Frontal cortex (tissue), 3 donors: ENCODE measurements at regions not wholly inside any gene's neighbourhood (a gene's known extent, or its start where the extent isn't known, plus 50 kb on each side); places are given as distances from the start of the nearest gene placed in this dataset.

Experiments used
- DNase-seq, 2 donors: peaks; one replicate each; pipeline ENCODE4 v3.0.0; 2012; ENCODE audit warnings: low spot score in 2 of 2
- FAIRE-seq: peaks from 2 replicates; lab custom pipeline; 2012; peaks lifted over from hg19 to GRCh38; lab: Jason Lieb, UNC
- donor health status: control.
- donor health status: control.
- donor health status: control.

DNA sequence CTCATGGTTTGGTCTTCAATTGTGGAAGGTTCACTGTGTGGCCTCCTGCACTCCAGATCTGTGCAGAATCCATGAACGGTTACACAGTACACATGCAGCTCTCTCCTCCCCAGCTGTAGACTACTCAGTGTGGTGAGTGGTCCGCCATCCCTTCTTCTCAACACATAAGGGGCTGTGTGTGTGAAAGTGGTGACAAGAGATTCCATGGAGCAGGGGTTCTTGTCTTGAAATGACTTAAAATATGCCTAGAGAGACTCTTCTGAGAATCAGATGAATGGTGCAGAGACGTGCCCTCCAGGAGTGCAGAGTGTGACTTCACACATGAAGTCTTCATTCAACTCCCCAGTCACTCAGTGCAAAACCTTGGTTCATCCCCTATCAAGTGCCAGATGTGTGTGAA, 151.0 kb upstream of the COPS8 start:
- FAIRE-seq (no peak), DNase-seq (no peak)

DNA sequence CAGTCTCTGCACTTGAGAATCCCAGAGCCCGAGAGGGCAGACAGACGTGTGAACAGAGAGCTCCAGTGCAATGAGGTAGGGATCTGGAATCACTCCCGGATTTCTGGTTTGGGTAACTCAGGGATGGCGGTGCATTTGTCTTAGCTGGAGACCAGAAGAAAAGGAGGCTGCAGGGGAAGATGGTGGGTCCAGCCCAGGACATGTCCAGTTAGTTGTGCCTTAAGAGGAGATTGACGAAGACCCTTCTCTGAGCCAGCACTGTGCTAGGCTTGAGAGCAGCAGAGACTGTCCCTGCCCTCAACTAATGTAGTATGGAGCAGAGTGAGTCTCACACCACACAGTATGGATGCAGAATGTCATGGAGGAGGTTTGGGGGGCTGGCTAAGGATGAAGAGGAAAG, 150.6 kb upstream of the COPS8 start:
- DNase-seq (no peak), FAIRE-seq (no peak)

DNA sequence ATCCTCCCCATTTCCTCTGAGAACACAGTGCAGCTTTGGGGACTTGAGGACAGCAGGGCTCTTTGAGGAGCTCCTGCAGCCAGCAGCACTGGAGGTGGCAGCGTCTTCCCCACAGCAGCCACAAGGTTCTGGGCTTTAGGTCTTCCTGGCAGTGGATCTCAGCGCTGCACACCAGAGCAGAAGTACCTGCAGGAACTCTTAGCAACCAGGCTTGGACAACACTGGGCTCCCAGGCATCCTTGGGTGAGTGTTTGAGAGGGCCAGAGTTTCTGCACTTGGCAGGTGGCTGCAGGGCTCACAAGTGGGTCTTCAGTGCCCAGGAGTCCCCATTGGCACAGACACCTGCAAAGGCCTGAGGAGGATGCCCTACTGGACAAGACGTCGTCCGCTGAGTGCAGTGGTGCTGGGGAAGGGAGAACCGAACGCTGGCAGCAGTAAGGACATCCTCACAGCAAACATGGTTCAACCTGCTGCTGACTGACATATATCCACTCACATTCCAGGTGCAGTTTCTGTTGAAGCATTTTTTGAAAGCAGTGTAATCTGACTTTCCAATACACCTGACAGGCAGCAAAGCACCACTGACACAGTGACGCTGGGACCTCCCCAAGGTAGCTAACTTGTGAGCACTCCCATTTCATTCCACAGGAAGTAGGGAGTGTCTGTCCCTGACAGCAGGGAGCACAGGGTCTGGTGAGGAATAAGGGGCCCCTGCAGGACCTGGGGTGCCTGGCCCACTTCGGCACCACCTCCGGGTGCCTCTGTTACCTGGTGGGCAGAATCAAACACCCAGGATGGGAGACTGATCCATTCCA, 149.9 kb upstream of the COPS8 start:
- no peak for FAIRE-seq
- DNase-seq = no peak

DNA sequence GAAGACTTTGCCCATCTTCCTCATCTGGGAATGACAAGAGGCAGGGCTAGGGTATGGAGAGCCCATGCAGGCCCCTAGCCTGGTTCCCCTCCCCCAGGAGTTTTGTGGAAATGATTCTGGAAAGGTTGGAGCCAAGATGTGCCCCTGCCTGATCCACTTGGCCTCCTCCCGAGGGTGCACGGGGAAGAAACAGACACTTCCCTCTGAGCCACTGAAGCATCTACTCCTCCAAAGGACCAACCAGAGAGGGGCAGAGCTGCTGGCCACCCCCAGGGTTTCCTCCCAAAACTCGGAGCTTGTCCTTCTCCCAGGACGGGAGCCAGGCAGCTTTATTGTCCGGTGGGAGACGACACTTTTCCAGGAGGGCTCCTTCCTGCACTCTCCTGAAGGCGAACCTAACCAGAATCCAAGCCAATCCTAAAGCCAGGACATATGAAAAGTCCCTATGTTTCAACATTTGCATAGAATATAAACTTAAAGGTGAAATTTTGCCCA, 149.2 kb upstream of the COPS8 start:
- FAIRE-seq = no peak
- DNase-seq = no peak

DNA sequence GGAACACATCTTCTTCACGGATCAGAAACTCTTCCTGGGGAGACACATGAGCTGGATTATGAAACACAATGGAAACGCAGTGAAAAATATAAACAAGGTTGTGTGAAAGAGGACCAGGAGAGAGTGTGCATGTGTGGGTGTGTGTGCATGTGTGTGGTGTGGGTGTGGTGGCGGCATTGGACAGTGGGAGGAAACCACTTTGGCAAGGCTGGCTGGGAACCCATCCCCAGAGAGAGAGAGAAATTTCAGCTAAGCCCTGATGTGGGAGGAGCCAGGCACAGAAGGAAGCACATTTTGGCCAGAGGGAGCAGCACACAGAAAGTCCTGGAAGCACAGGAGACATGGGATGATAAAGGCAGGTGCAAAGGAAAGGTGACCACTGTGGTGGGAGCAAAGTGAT, 147.6 kb upstream of the COPS8 start:
- DNase-seq = no peak
- FAIRE-seq = no peak

DNA sequence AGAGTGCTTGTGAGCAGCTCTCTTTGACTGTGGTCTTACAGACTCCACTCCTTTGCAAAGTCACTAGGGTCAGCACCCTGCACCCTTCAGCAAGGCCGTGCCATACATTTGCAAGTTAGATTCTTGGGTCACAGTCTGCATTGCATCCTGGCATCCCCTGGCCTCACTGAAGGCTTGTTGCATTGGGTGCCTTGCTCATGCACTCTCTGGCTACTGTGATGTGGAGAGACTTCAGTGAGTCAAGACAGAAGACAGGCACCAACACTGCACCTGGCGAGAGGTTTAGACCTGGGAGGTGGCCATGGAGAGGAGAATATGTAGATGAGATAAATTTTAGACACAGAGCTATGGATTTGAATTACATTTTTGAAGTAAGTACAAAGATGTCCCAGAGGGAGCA, 146.4 kb upstream of the COPS8 start:
- DNase-seq (no peak), FAIRE-seq (no peak)

DNA sequence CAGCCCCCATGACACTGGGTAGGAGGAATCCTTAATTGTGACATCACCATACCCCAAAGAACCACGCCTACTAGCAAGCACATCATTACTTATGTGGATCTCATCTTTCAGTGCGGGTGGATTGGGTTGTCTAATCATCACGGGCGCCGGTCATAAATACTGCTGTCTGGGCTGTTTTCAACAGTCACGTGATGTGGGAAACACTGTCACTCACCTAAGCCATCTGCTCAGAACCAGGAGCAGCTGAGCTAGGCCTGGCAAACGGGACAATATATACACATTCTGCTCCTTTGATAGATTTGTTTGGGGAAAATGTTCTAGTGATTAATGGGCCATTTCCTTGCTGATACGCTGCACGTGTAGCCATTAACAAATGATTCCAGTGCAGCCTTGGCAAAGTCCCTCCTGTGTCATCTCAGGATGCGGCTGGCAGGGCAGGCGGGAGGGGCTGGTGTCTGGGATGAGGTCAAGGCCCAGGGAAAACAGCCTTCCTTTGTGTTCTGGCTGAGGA, 145.9 kb upstream of the COPS8 start:
- DNase-seq = no peak

DNA sequence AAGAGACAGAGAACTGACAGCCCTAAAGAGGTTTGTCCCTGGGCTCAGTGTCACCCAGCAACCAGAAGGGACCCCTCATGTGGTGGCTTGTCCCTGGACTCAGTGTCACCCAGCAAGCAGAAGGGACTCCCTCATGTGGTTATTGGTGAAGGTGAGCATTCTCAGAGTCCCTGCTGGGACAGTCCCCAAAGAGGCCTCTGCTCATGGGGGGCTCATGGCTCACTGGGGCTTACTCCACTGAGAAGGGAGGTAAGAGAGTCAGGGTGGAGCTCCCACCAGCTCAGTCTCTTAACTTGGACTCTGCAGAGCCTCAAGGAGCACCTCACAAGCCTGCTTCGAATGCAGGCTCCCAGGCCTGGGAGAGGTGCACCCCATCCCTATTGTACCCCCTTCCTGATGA, 145.2 kb upstream of the COPS8 start:
- FAIRE-seq (no peak), DNase-seq (no peak)

More for the DNA sequence above, 145.9 kb upstream of the COPS8 start:
- FAIRE-seq = no peak

DNA sequence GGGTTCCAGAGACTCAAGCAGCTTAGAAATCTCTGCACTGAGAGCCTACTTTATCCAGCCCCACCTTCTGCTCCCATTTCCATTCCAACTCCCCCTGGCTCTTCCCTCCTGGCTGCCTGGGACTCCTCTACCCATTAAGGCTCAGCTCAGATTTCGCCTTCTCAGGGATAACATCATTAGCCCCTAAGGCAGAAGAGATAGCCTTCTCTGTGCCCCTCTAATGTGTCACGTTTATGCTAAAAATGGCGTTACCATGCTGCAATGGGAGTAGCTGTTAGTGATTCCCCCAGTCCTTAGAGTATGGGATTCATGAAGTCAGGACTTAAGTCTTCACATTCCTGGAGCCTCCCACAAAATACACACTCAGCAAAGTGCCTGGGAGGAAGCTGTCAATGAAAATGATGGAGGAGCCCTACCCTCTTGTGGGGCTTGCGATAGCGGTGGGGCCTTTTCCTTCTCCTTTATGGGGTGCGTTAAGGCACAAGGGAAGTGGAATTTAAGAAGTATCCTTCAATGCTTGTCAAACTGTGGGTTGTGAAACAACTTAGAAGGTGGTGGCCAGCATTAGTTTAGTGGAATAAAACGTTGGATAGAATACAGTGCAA, 144.7 kb upstream of the COPS8 start:
- DNase-seq (no peak), FAIRE-seq (no peak)

DNA sequence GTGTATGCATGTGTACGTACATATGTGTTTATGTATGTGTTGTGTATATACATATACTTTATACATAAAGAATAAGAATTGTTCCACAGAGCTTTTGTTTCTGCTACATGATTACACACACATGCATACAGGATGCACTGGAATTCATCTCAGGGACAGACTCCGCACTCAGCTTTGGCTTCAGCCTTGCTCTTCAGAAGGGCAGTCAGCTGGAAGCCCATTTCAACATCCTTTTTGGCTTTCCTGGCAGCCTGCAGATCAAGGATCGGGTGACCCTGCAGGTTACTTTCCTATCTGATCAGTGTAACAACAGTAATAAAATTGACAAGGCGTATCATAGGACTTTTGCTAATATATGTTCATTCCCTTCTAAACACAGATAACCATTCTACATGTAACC, 144.1 kb upstream of the COPS8 start:
- DNase-seq (no peak), FAIRE-seq (no peak)

DNA sequence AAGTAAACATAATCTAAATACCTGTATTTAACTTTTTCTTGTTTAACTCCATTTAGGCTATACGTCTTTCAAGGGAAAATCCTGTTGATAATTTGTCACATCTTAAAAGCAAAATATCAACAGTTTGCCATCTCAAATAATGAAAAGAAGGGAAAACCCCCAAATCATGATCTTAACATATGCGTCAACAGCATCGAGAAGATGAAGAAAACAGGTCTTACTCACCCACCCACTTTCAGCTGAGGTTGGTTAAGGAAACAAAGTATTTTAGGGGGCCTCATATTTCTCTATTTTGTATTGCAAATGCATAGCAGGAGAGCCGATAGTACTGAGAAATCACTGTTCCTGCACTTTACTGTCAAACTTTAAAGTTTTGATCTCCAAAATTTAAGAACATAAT, 143.1 kb upstream of the COPS8 start:
- DNase-seq (no peak), FAIRE-seq (no peak)

DNA sequence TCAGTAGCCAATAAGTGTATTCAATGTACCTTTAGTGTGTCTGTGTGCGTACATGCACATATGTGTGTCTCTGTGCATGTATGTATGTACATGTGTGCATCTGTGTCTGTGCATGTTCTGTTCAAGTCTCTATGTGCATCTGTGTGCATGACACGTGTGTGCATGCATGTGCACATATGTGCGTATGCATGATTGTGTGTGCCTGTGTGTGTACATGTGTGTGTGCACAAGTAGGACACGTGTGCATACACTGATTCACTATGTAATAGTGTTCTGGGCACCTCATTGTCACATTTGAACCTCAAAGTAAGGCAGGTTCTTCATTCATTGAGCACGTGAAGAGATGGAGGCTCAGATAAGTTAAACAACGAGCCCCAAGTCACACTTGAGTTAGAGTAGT, 142.6 kb upstream of the COPS8 start:
- no peak for FAIRE-seq

DNA sequence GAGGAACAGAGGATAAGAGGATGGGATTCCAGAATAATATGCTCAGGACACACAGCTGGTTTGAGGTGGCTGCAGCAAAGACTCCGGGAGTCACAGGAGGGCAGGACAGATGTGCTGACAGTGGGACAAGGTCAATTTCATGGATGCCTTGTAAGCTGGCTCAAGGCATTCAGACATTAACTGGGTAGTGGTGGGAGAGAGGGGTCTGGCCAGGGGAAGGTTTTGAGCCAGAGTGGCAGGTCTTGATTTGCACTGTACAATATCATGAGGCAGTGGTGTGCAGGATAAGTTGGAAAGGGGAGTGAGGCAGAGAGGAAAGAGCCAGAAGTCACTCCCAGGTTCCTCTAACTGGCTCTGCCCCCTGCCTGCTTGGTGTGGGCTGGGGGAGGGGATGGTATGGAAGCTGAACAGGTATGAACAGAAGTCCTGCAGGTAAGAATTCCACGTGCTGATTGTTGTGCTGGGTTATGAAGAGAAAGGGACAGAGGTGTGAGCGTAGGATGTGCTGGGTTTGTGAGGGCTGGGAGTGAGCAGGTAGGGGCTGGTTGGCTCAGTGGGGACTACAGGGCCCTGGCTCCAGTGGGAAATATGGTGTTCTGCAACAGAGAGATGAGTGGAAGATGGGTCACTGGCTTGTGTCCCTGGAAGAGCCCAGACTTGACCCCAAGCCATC, 141.7 kb upstream of the COPS8 start:
- no peak for DNase-seq
- FAIRE-seq = no peak

More for the DNA sequence above, 142.6 kb upstream of the COPS8 start:
- DNase-seq = no peak

DNA sequence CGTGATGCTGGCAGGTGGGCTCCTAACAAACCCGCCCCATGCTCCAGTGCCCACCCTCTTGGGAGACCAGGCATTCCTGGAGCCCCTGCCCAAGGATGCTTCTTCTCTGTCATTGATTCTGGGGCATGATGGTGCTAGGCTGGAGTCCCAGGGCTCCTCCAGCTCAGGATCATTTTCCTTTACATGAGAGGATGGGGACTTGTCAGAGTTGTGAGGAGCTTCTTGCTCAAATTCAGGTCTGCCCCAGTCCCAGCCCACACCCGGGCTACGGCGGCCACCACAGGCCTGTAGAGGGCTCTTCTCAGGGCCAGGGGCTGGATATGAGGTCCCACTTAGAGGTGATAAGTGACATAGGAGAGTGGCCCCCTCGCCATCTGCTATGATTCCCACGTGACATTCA, 141.1 kb upstream of the COPS8 start:
- DNase-seq (no peak), FAIRE-seq (no peak)

DNA sequence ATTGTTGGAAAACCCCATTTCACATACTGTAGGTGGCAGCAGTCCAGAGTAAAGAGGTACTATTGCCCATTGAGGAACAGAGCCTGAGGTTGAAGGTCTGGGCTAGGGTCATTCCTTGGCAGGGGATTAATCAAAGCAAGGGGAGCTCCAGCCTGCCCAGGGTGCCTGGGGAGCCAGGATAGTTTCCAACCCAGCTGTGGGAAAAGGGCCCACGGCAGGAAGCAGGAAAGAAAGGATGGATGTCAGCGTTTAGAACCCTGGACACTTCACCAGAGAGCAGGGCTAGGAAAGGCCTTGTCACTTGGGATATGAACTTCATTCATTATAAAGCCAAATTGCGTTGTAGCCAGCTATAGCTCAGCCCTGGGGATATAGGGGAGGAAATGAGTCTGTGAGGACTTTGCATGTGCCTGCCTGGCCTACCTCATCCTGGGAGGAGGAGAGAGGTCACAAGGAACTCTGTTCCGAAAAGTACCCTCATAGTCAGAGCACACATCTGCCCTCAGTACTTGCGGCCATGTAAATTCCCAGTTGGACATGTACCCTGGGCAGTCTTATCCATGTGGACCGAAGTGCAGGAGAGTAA, 140.2 kb upstream of the COPS8 start:
- FAIRE-seq = no peak

DNA sequence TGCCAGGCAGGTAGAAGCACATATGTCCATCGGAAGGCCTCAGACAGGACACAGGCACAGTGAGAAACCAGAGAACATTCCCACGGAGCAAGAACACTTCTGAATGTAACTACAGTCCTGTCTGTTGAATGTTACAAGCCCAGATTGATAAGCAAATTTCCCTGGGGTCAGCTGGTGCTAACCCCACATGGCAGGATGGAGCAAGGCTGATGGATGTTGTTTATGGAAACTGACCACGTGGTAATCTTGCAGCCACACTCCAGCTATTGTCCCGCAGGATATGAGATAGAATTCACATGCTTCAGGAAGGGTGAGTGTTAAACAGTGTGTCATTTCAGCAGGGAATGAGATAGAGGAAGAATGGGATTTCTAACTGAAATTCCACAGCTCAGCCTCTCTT, 138.8 kb upstream of the COPS8 start:
- FAIRE-seq = no peak

More for the DNA sequence above, 140.2 kb upstream of the COPS8 start:
- DNase-seq = no peak

DNA sequence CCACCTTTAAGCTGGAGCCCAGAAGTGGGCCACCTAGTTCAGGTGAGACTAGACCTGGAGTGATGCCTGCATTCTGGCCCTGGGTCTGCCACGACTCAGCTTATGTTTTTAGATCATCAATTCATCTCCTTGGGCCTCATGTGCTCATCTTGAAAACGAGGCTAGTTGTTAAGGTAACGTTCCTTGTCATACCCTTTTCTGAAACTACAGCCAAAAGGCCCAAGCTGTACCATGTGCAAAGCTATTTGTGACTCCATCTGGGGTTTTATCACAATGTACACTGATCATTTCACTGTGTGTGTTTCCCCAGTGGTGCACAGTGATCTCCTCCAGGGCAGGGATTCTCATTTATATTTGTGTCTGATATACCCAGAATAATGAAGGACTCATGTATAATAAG, 138.4 kb upstream of the COPS8 start:
- DNase-seq = no peak
- FAIRE-seq = no peak

More for the DNA sequence above, 138.8 kb upstream of the COPS8 start:
- no peak for DNase-seq

DNA sequence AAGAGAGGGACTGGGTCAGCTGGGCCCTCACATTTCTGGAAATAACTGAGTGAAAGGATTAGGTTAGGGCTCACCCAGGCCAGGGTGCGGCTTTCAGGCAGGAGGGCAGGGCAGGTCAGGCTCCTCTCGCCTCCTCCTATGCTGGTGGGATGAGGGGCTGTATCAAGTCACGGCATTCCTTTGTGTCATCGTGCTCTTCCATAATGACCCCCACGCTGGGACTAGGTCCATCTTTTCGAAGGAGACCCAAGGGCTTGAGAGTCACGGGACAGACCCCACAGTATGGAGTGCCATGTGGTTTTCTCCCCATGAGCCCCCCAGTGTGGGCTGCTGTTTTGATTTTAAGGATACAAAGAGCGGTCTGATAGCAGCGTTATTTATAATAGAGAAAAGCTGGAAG, 137.8 kb upstream of the COPS8 start:
- FAIRE-seq (no peak), DNase-seq (no peak)

DNA sequence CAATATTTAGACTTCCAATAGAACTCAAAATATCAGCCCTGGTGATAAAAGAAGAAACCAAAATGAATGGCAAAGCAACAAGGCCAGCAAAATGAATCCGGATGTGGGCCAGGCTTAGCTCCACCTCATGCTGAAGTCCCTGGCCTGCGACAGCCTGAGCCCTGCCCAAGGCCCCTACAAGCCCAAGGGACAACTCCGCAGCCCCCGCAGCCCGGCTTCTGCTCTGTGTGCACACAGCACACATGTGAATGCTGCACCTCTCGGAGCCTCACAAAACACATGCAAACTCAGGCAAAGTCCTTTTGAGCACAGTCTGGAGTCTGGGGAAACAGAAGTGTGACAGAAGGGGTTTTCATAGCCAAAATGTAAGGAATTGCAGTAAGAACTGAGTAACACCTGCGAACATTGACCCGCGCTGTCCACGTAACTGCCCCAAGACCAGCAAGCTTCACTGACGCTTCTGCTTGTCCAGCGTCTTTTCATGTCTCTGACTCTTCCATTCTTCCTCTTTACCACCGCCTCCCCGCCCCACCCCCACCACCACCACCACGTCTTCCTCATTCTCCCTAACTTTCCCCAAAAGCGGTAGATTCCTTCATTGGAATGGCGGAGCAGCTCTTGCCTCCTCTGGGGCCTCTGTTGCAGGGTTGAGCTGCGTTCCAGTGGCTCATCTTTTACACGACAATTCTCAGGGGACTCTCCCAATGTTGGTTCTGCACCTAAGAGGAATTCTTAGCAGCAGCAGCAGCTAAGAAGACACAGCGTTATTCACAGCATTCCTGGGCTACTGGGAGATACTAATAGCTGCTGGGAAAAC, 136.4 kb upstream of the COPS8 start:
- DNase-seq = no peak
- no peak for FAIRE-seq
